ENCODE measurements at regions not wholly inside any gene's neighbourhood (a gene's known extent, or its start where the extent isn't known, plus 50 kb on each side); places are given as distances from the start of the nearest gene placed in this dataset.
A peak's percentile ranks its signal among the peaks of the same experiment; 100 is the strongest.

- DNase-seq, result no peak
These were observed 103.1 kb downstream of the TOMM20 start for GRCh38 chr1:235025422-235025984.

DNA sequence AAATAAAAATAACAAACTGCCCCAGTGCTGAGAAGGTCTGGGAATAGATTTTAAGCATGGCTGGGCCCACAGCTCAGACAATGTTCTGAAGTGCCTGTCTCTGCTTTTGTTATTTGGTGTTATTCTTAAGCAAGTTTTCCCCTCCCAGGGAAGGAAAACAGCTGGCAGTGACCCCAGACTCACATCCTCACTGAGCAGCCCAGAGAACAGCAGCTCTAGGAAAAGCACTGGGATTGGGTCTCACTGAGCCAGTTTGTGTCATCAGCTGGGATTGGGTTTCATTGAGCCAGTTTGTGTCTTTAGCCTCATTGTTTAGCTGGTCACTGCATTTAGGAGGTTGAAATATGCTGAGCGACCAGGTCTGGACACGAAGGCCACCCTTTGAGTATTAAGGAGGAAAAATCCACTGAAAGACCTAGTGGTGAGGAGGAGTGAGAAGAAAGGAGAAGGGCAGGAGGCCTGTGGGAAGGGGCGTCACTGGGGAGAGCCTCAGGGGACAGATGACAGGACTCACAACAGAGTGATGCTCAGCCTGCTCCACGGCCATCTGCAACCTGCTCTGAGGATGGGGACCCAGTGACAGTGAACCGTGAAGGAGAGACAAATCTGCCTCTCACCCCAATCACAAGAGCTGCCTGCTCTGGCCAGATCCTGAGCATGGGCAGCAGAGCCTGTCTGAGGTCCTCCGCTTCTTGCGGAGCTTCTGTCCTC is 103.8 kb downstream of the TOMM20 start:
- DNase-seq, result no peak

- no peak for DNase-seq
These were observed 104.8 kb downstream of the TOMM20 start for GRCh38 chr1:235023711-235024439.

DNA sequence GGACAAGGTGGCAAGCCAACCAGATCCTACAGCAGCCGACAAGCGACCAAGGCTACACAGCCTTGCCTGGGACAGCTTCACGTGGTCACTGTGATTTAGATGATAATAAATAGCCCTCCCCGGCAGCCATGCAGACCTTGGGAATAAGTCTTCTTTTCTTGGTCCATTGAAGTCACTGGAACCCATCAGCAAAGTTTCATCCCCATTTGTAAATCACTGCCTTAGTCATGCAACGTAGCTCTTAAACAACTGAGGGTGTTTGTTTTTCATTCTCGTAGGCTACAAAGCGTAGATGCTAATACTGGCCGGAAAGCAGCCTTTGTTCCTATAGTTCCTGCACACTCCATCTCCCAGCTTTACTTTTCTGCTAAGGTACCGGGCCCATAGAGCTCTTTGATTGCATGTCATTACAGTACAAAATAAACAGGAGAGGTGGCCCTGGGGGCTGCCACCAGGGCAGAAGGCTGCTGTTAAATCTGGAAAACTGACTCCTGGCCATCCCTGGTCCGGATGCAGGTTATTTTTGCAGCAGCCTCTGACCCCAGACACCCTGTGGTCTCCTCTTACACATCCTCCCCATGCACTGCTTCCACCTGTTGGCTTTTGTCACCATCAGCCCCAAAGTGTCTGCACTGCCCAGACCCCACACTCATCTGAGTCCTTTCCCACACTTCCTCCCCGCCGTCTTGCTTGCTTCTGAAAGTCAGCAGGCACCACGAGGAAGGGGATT is 105.5 kb downstream of the TOMM20 start:
- no peak for DNase-seq

DNA sequence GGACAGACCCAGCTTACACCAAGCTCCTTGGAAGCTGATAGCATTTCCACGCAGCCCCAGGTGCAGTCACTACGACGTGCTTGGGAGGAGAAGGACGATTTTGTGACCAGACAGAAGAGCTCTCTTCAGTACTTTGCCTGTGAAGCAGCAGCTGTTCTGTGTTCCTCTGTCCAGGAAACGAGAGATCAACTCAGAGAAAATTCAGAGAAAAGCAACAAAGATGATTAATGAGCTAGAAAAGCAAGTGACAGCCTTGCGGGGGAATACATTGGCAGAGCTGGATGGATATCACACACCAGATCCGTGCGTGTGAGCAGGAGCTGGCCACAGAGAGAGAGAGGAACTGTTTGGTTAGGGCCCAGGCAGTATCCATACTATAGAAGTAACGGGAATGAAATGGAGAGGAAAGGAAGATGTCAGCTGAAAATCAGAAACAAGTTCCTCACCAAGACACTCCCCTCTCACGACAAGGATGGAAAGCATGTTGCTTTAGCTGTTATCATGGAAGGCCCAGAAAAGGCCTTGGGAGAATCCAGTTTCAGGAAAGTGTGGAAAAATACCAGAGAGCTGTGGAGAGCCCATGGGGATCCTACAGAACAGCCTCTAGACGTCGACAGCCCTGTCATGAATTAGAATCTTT is 106.2 kb downstream of the TOMM20 start:
- DNase-seq, result no peak

DNA sequence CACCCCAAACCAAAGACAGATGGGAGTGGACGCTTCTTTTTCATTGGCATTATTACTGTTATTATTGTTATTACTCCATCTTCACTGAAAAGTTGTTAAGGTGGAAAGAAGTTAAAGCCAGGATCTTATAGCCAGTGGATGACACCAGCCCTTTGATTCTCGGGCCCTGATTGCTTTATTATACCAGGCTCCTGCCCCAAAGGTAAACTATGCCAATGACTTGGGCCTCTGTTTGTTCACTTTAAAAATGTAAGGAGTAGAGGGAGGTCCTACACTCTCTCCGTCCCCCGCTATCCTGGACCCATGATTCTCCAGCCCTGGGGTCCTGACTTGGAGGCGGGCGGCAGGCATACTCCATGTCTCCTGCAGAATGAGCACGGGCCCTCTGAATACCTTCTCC is 106.8 kb downstream of the TOMM20 start:
- no peak for DNase-seq

DNA sequence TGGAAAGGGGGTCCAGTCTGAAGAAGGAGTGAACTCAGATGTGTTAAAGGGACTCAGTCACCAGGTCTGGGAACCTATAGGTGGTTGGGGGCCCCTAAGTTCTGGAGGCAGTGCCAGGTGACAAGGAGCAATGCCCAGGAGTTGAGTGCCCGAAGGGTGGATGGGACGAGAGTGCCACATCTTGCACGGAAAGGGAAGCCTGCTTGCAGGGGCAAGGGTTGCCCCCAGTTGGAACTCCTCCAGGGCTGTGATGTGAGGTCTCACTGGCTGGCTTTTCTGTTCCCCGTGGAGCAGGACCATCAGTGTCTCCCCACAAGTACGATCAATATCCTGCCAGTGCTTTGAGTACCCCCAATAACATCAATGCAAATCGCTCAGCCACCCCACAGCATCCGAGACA is 107.3 kb downstream of the TOMM20 start:
- DNase-seq, result no peak

DNA sequence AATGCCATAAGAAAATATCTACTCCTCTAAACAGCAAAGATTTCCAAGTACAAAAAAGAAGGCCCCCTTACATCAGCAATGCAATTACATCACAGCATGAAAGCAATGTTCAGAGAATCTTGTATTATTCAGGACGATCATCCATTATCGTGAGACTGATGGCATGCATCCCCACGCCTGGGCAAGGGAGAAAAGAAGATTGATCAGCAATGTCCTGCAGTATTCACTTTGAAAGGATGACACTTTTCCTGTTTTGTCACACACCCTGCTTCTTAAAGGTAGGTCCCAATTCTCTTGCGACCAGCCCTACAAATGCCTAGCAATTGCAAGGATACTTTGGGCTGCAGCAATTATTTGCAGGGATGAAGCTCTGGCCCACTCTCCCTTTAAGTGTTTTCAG is 108.7 kb downstream of the TOMM20 start:
- no peak for DNase-seq

- no peak for DNase-seq
These were observed 109.2 kb downstream of the TOMM20 start for GRCh38 chr1:235019471-235019870.

GRCh38 chr1:235018720-235019444 is 109.8 kb downstream of the TOMM20 start:
- no peak for DNase-seq

- peak; percentile 99 for DNase-seq
These were observed 110.5 kb downstream of the TOMM20 start for GRCh38 chr1:235018161-235018560.

GRCh38 chr1:235017719-235018118 is 110.9 kb downstream of the TOMM20 start:
- peak; percentile 81 for DNase-seq

DNA sequence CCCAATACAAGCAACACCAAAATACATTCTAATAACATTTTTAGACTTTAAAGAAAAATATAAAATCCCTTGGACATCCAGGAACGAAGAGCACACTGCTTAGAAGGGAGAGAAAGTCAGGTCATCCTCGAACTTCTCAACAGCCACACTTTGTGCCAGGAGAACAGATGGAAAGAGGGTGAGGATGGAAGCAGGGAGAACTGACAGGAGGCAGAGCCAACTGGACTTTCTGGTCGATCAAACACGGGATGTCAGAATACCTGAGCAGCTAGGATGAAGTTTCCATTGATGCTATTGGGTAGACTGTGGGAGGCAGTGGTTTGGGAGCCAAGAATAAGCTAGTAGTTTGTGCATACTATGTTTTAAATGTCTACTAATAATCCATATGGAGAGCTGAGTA is 111.4 kb downstream of the TOMM20 start:
- no peak for DNase-seq

DNA sequence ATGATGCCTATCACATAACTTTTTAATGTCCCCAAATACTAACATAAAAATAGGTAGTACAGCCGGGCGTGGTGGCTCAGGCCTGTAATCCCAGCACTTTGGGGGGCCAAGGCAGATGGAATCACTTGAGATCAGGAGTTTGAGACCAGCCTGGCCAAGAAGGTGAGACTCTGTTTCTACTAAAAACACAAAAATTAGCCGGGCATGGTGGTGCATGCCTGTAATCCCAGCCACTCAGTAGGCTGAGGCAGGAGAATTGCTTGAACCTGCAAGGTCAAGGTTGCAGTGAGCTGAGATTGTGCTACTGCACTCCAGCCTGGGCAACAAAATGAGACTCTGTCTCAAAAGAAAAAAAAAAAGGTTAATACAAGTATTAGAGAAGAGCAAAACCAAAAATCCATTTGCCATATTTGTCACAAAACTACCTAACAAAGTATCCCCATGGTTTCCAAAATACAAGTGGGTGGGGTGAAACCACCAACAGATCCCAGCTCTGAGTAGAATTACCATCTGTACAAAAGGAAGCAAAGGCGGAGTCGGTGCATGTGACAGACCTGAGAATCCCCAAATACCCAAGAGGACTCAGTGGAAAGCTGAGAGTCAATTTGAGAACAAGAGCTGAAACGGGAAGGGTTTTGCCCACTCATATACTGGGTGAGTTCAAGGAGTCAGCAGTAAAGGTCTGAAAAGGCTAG is 113.2 kb downstream of the TOMM20 start:
- DNase-seq, result no peak

DNA sequence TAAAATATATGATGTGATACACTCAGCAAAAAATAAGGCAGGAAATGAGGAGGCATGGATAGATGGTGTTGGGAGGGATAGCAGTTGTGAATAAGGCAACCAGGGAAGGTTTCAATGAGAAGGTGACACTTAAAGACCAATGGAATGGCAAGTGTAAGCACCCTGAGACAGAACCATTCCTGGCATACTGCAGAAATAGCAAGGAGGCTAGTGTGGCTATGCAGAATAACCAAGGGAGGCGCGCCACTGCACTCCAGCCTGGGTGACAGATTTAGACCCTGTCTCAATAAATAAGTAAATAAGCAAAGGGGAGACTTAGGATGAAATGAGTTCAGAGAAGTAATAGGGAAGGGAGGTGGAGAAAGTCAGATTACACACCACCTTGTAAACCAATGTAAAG is 113.9 kb downstream of the TOMM20 start:
- no peak for DNase-seq

DNA sequence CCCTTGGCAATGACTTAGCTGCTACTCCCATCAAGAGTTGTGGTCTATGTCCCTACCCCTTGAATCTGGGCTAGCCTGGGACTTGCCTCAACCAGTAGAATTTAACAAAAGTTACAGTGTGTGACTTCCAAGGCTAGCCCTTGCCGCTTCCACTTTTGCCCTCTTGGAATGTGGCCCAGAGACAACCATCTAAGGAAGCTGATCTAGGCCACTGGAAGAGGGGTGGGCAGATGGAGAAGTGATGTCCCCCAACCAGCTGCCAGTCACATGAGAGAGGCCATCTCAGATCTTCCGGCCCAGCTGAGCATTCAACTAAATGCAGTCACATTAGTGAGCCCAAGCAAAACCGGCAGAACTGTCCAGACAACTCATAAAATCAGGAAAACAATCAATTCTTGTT is 115.1 kb downstream of the TOMM20 start:
- no peak for DNase-seq

DNA sequence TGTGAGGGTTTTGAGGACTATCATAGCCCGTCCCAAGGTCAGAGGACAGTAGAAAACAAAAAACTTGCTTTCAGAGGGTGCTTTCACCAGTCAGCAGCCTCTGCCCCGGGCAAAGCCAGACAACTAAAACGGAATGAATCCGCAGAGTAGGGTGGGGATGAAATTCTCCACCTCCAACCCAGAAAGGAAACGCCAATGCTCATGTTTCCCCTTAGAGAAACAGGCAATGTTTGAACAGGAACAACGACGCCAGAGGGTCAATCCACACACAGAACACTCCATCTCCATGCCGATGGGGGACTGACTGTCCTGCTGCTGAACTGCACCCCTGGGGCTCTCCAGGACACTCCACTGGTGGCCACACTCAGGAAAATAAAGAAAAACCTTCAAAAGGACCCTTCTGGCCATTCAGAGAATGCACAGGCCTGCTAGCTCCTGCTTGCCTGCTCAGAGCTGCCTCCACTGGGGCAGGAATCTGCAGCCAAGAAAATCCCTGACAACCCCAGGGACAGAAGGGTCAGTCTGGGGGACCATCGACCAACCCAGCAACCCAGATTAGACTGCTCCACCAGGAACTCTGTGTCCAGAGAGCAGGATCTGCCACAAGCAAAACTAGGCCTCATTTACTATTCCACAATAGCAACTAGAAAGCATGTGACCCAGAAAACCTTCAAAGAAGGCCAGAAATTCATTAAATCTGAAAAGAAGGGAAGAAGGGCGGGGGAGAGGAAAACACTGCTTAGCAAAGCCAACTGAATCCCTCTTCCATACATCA is 116.0 kb downstream of the TOMM20 start:
- DNase-seq, result no peak

GRCh38 chr1:235011599-235012435 is 116.8 kb downstream of the TOMM20 start:
- DNase-seq, result peak; percentile 96

- no peak for DNase-seq
These were observed 117.5 kb downstream of the TOMM20 start for GRCh38 chr1:235011064-235011598.

Measured in islet precursor cell (in vitro differentiated cells).